GM23338 (cell line): ENCODE measurements at regions not wholly inside any gene's neighbourhood (a gene's known extent, or its start where the extent isn't known, plus 50 kb on each side); places are given as distances from the start of the nearest gene placed in this dataset.

ENCODE experiments used
- ATAC-seq: fragments of 200-7000 bp; cut with Tn5 transposase; 3 replicates; pipeline ENCODE4 v1.9.1; 2020
- DNase-seq: peaks from one replicate; pipeline ENCODE4 v3.0.0-alpha.2; 2015; ENCODE audit warnings: low spot score
- H2AFZ ChIP-seq: fragments of 200-600 bp; sonication (generic); 2 replicates; pipeline ENCODE4 v1.8.0; 2016; ENCODE audit warnings: antibody characterized with exemption, mild to moderate bottlenecking, moderate library complexity
- H3F3A ChIP-seq: fragments of 200-600 bp; sonication (generic); replicated peaks from 2 replicates; pipeline ENCODE4 v1.8.0; 2017; ENCODE audit warnings: antibody characterized with exemption, mixed run types, low read depth
- H3K27ac ChIP-seq: fragments of 200-600 bp; sonication (generic); 2 replicates; pipeline ENCODE4 v1.6.1; 2016; ENCODE audit warnings: low read depth
- H3K27me3 ChIP-seq: fragments of 200-600 bp; sonication (generic); 2 replicates; pipeline ENCODE4 v1.8.0; 2016; ENCODE audit warnings: mild to moderate bottlenecking, mixed run types, moderate library complexity; ENCODE audit not compliant: insufficient read depth
- H3K36me3 ChIP-seq: fragments of 200-600 bp; sonication (generic); 2 replicates; pipeline ENCODE4 v1.8.0; 2016; ENCODE audit warnings: mild to moderate bottlenecking; ENCODE audit not compliant: insufficient read depth
- H3K4me1 ChIP-seq: fragments of 200-600 bp; sonication (generic); 2 replicates; pipeline ENCODE4 v1.8.0; 2016; ENCODE audit warnings: mild to moderate bottlenecking, moderate library complexity; ENCODE audit not compliant: insufficient read depth
- H3K4me2 ChIP-seq: fragments of 200-600 bp; sonication (generic); 2 replicates; pipeline ENCODE4 v1.7.1; 2017; ENCODE audit warnings: mixed run types
- H3K4me3 ChIP-seq: fragments of 200-600 bp; sonication (generic); 2 replicates; pipeline ENCODE4 v1.6.1; 2016; ENCODE audit warnings: mixed run types
- H3K79me2 ChIP-seq: fragments of 200-600 bp; sonication (generic); replicated peaks from 2 replicates; pipeline ENCODE4 v1.8.0; 2017; ENCODE audit warnings: mild to moderate bottlenecking; ENCODE audit not compliant: insufficient read depth
- H3K9me2 ChIP-seq: fragments of 200-600 bp; sonication (generic); 2 replicates; pipeline ENCODE4 v1.8.0; 2017; ENCODE audit not compliant: insufficient read depth
- H4K20me1 ChIP-seq: fragments of 200-600 bp; sonication (generic); replicated peaks from 2 replicates; pipeline ENCODE4 v1.8.0; 2017; ENCODE audit warnings: mild to moderate bottlenecking; ENCODE audit not compliant: insufficient read depth
- H3K27ac Mint-ChIP-seq: 2 replicates; pipeline ENCODE4 v1.8.0; 2020; ENCODE audit warnings: inconsistent platforms, mild to moderate bottlenecking, moderate library complexity, mixed read lengths
- H3K27me3 Mint-ChIP-seq: 3 replicates; pipeline ENCODE4 v1.8.0; 2022; ENCODE audit warnings: low read depth, mild to moderate bottlenecking, moderate library complexity, mixed read lengths, inconsistent platforms; ENCODE audit not compliant: insufficient read depth, poor library complexity
- H3K36me3 Mint-ChIP-seq: 3 replicates; pipeline ENCODE4 v1.8.0; 2021; ENCODE audit warnings: low read depth, mild to moderate bottlenecking, inconsistent platforms, moderate library complexity, mixed read lengths
- H3K4me1 Mint-ChIP-seq: 3 replicates; pipeline ENCODE4 v1.8.0; 2020; ENCODE audit warnings: mild to moderate bottlenecking, inconsistent platforms, mixed read lengths
- H3K4me3 Mint-ChIP-seq: 3 replicates; pipeline ENCODE4 v1.8.0; 2021; ENCODE audit warnings: moderate library complexity, mild to moderate bottlenecking, inconsistent platforms, mixed read lengths
- H3K9me3 Mint-ChIP-seq: 3 replicates; pipeline ENCODE4 v1.8.0; 2020; ENCODE audit warnings: moderate library complexity, mild to moderate bottlenecking, inconsistent platforms, mixed read lengths
- CREB1 ChIP-seq: fragments of 250-450 bp; sonication (Bioruptor Pico); IDR thresholded peaks from 2 replicates; pipeline ENCODE4 v1.5.0; 2020; ENCODE audit warnings: low read depth, mild to moderate bottlenecking, moderate library complexity
- CTCF ChIP-seq, 2 experiments: fragments of 200-600 bp in 1 of 2; sonication (generic) in 1 of 2; conservative IDR thresholded peaks; 2 replicates each; pipeline versions ENCODE4 v1.5.1 to v1.6.1; 2016 to 2017; ENCODE audit warnings: antibody characterized with exemption in 2 of 2, low read depth in 2 of 2, mild to moderate bottlenecking in 2 of 2, moderate library complexity in 1 of 2
- EZH2 ChIP-seq: fragments of 200-600 bp; sonication (generic); IDR thresholded peaks from one replicate; pipeline ENCODE4 v1.8.0; 2017; ENCODE audit warnings: antibody characterized with exemption, mild to moderate bottlenecking, low read depth; ENCODE audit not compliant: unreplicated experiment
- EZH2phosphoT487 ChIP-seq: fragments of 200-600 bp; sonication (generic); IDR thresholded peaks from one replicate; pipeline ENCODE4 v1.8.1; 2018; ENCODE audit warnings: antibody characterized with exemption; ENCODE audit not compliant: unreplicated experiment
- NANOG ChIP-seq: IDR thresholded peaks from 2 replicates; pipeline ENCODE4 v1.6.1; 2016; ENCODE audit warnings: antibody characterized with exemption, borderline replicate concordance
- POLR2AphosphoS5 ChIP-seq: IDR thresholded peaks from 2 replicates; pipeline ENCODE4 v1.6.1; 2016; ENCODE audit warnings: antibody characterized with exemption, low read depth
- STAT1 ChIP-seq: IDR thresholded peaks from one replicate; pipeline ENCODE4 v1.6.1; 2016; ENCODE audit warnings: antibody characterized with exemption; ENCODE audit not compliant: unreplicated experiment
- ZNF331 ChIP-seq: fragments of 250-450 bp; sonication (Bioruptor Pico); IDR thresholded peaks from 2 replicates; pipeline ENCODE4 v1.5.0; 2020; ENCODE audit warnings: low read depth, mild to moderate bottlenecking, moderate library complexity
- TF ChIP-seq, protein P1 (sequence below): IDR thresholded peaks from one replicate; pipeline ENCODE4 v1.6.1; 2018; ENCODE audit warnings: antibody characterized with exemption; ENCODE audit not compliant: unreplicated experiment

- TF ChIP-seq, protein P1, sequence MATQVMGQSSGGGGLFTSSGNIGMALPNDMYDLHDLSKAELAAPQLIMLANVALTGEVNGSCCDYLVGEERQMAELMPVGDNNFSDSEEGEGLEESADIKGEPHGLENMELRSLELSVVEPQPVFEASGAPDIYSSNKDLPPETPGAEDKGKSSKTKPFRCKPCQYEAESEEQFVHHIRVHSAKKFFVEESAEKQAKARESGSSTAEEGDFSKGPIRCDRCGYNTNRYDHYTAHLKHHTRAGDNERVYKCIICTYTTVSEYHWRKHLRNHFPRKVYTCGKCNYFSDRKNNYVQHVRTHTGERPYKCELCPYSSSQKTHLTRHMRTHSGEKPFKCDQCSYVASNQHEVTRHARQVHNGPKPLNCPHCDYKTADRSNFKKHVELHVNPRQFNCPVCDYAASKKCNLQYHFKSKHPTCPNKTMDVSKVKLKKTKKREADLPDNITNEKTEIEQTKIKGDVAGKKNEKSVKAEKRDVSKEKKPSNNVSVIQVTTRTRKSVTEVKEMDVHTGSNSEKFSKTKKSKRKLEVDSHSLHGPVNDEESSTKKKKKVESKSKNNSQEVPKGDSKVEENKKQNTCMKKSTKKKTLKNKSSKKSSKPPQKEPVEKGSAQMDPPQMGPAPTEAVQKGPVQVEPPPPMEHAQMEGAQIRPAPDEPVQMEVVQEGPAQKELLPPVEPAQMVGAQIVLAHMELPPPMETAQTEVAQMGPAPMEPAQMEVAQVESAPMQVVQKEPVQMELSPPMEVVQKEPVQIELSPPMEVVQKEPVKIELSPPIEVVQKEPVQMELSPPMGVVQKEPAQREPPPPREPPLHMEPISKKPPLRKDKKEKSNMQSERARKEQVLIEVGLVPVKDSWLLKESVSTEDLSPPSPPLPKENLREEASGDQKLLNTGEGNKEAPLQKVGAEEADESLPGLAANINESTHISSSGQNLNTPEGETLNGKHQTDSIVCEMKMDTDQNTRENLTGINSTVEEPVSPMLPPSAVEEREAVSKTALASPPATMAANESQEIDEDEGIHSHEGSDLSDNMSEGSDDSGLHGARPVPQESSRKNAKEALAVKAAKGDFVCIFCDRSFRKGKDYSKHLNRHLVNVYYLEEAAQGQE = no peak
- TF ChIP-seq CTCF (conservative IDR thresholded peaks at IDR 0.05; ENCODE audit: low read depth in 2 of 2) (no peak), NANOG (no peak), EZH2 (no peak), CREB1 (no peak)
Measured at GRCh38 chr7:113805976-113806375, 112.8 kb downstream of the PPP1R3A start (continued).

- H3K4me1 Mint-ChIP-seq = no peaks in the 10 kb centered on the region
- no peak overlapping the region for H3K4me3 Mint-ChIP-seq
- H4K20me1 ChIP-seq = no peaks in the 10 kb centered on the region
- DNase-seq (no peak), ATAC-seq (no peak)
- H3K9me3 Mint-ChIP-seq = no peaks in the 10 kb centered on the region
- H3K27ac ChIP-seq = no peak overlapping the region
- no peaks in the 10 kb centered on the region for H3K36me3 Mint-ChIP-seq
- H3K4me2 ChIP-seq = no peak overlapping the region
- H3K9me2 ChIP-seq = no peaks in the 10 kb centered on the region
- H3K27me3 ChIP-seq = no peaks in the 10 kb centered on the region
- no peaks in the 10 kb centered on the region for H3K36me3 ChIP-seq
- H3K27ac Mint-ChIP-seq = no peak overlapping the region
- no peak for TF ChIP-seq ZNF331 (CRISPR knock-in tag)
- TF ChIP-seq POLR2AphosphoS5 = no peak
- TF ChIP-seq EZH2phosphoT487 = no peak
- no peak for TF ChIP-seq EZH2
- no peak overlapping the region for H3K4me3 ChIP-seq
- H3K4me1 ChIP-seq = no peaks in the 10 kb centered on the region
- no peaks in the 10 kb centered on the region for H3K27me3 Mint-ChIP-seq
- no peaks in the 10 kb centered on the region for H3F3A ChIP-seq
- H2AFZ ChIP-seq = no peak overlapping the region
- no peaks in the 10 kb centered on the region for H3K79me2 ChIP-seq
Measured at GRCh38 chr7:113804475-113805095, 114.2 kb downstream of the PPP1R3A start.

- no peak overlapping the region for H3K4me3 ChIP-seq
- Mint-ChIP-seq H3K27me3 (no peaks in the 10 kb centered on the region), H3K36me3 (no peaks in the 10 kb centered on the region), H3K9me3 (no peaks in the 10 kb centered on the region), H3K4me3 (no peak overlapping the region), H3K4me1 (no peaks in the 10 kb centered on the region), H3K27ac (no peak overlapping the region)
- no peaks in the 10 kb centered on the region for H3K9me2 ChIP-seq
- H3K79me2 ChIP-seq = no peaks in the 10 kb centered on the region
- no peaks in the 10 kb centered on the region for H3K27me3 ChIP-seq
- DNase-seq = no peak
- TF ChIP-seq STAT1 = no peak
- no peak overlapping the region for H3K27ac ChIP-seq
- ATAC-seq = no peak
- H3K4me2 ChIP-seq = no peak overlapping the region
- H3F3A ChIP-seq = no peaks in the 10 kb centered on the region
- no peaks in the 10 kb centered on the region for H3K36me3 ChIP-seq
- H3K4me1 ChIP-seq = no peaks in the 10 kb centered on the region
- H4K20me1 ChIP-seq = no peaks in the 10 kb centered on the region
- H2AFZ ChIP-seq = no peak overlapping the region
Measured at GRCh38 chr7:113801751-113802150, 117.1 kb downstream of the PPP1R3A start.
